ENCODE measurements at regions not wholly inside any gene's neighbourhood (a gene's known extent, or its start where the extent isn't known, plus 50 kb on each side); places are given as distances from the start of the nearest gene placed in this dataset.

- TF ChIP-seq TOX (CRISPR knock-in tag; IDR thresholded peaks at IDR 0.05; ENCODE audit: borderline replicate concordance) = no peak
- no peak for TF ChIP-seq RARB (CRISPR knock-in tag; IDR thresholded peaks at IDR 0.05)
- no peak for TF ChIP-seq CSRNP3 (CRISPR knock-in tag; IDR thresholded peaks at IDR 0.05)
- no peak for TF ChIP-seq SNAI2 (CRISPR knock-in tag; IDR thresholded peaks at IDR 0.05)
- TF ChIP-seq GLIS3 (CRISPR knock-in tag; IDR thresholded peaks at IDR 0.05) = no peak
- no peak for TF ChIP-seq CREB5 (CRISPR knock-in tag; IDR thresholded peaks at IDR 0.05; ENCODE audit: low read depth)
- TF ChIP-seq OSR1 (CRISPR knock-in tag; IDR thresholded peaks at IDR 0.05) = no peak
- TF ChIP-seq ZFP30 (CRISPR knock-in tag; IDR thresholded peaks at IDR 0.05) = no peak
- TF ChIP-seq ESRRG (CRISPR knock-in tag; IDR thresholded peaks at IDR 0.05) = no peak
- TF ChIP-seq ISL1 (CRISPR knock-in tag; IDR thresholded peaks at IDR 0.05) = no peak
- TF ChIP-seq ZNF565 (CRISPR knock-in tag; conservative IDR thresholded peaks at IDR 0.05; ENCODE audit: low read depth) = no peak
- TF ChIP-seq PPARA (CRISPR knock-in tag; IDR thresholded peaks at IDR 0.05; ENCODE audit: borderline replicate concordance) = no peak
- TF ChIP-seq ZFP3 (CRISPR knock-in tag; IDR thresholded peaks at IDR 0.05) = no peak
These were observed 382.7 kb downstream of the C6orf118 start for GRCh38 chr6:164926686-164927085.

Measured in SK-N-SH treated with all-trans-retinoic acid at 6 μM for 48 hours (cell line).